ENCODE measurements at regions not wholly inside any gene's neighbourhood (a gene's known extent, or its start where the extent isn't known, plus 50 kb on each side); places are given as distances from the start of the nearest gene placed in this dataset.

GRCh38 chr13:31962731-31963370, 68.7 kb upstream of the FRY start:
- Mint-ChIP-seq H3K4me1 (no peaks in the 10 kb centered on the region), H3K4me3 (no peak overlapping the region), H3K36me3 (ENCODE audit: insufficient read depth in 1 of 3, low read depth in 3 of 3) (peaks cover 2 to 6% (median 5%) of the 10 kb centered on the region in 3 experiments; a peak in 5 of 7 replicates), H3K9me3 (peaks cover 10 to 11% of the 10 kb centered on the region in 2 experiments), H3K27me3 (ENCODE audit: low read depth) (no peaks in the 10 kb centered on the region), H3K27ac (no peak overlapping the region)
- Histone ChIP-seq H3K27ac (ENCODE audit: insufficient read length, low read depth, low read length) (no peak overlapping the region), H2BK20ac (ENCODE audit: low read depth, low read length, poor library complexity, severe bottlenecking) (no peak overlapping the region), H2AK5ac (ENCODE audit: insufficient read length, low read length) (no peak overlapping the region), H3K4me1 (ENCODE audit: insufficient read depth, low read length) (no peaks in the 10 kb centered on the region), H2BK15ac (ENCODE audit: low read depth, low read length) (no peak overlapping the region), H4K5ac (ENCODE audit: insufficient read length, low read depth, low read length) (no peak overlapping the region), H3K4ac (ENCODE audit: low read depth, low read length) (no peak overlapping the region), H4K8ac (replicated peaks; ENCODE audit: insufficient read length, low read depth, low read length) (no peak overlapping the region), H3K14ac (ENCODE audit: insufficient read depth, low read length) (no peak overlapping the region), H3T11ph (ENCODE audit: low read length) (no peak overlapping the region), H3K56ac (ENCODE audit: insufficient read length, low read depth, low read length) (no peak overlapping the region), H2BK120ac (ENCODE audit: low read depth, low read length, poor library complexity, severe bottlenecking) (no peak overlapping the region), H3K79me1 (ENCODE audit: insufficient read depth, low read depth, low read length, poor library complexity, severe bottlenecking) (no peaks in the 10 kb centered on the region), H3K23me2 (ENCODE audit: insufficient read length, low read depth, low read length, poor library complexity, severe bottlenecking) (no peaks in the 10 kb centered on the region), H2AFZ (ENCODE audit: low read length) (no peak overlapping the region), H3K79me2 (ENCODE audit: insufficient read depth, low read length) (no peaks in the 10 kb centered on the region), H2BK12ac (ENCODE audit: insufficient read length, low read depth, low read length) (no peak overlapping the region), H3K23ac (ENCODE audit: insufficient read length, low read depth, low read length) (no peak overlapping the region), H3K9ac (ENCODE audit: extremely low read depth, insufficient read length, low read length) (no peak overlapping the region), H3K4me2 (ENCODE audit: insufficient read depth, insufficient read length, low read length) (no peak overlapping the region), H2BK5ac (ENCODE audit: insufficient read length, low read length) (no peak overlapping the region), H3K27me3 (ENCODE audit: insufficient read depth, low read length) (no peaks in the 10 kb centered on the region), H3K18ac (ENCODE audit: insufficient read length, low read depth, low read length) (no peak overlapping the region), H4K20me1 (ENCODE audit: control insufficient read depth, insufficient read depth, insufficient read length) (no peaks in the 10 kb centered on the region), H4K91ac (ENCODE audit: insufficient read length, low read depth, low read length) (no peak overlapping the region), H3K9me3 (ENCODE audit: control insufficient read depth, low read depth, low read length) (peaks cover 5% of the 10 kb centered on the region)
- no peak for DNase-seq
- TF ChIP-seq CTCF (conservative IDR thresholded peaks at IDR 0.05): no peak
- no CpG with 5 or more reads among the region's 3 CpGs for WGBS (ENCODE audit: extremely low coverage, insufficient read length, low lambda C conversion rate)
